Rectal smooth muscle tissue (tissue), 1 donor: ENCODE measurements at regions not wholly inside any gene's neighbourhood (a gene's known extent, or its start where the extent isn't known, plus 50 kb on each side); places are given as distances from the start of the nearest gene placed in this dataset.
"Not testable (repeated sequence)": the region's sequence is repeated elsewhere in the genome, so short reads cannot be mapped to it uniquely, and the experiment has no call there.

Source experiments
- H3K27ac ChIP-seq: one replicate; pipeline ENCODE4 v1.7.0; 2013; ENCODE audit warnings: low read depth, low read length, inconsistent platforms
- H3K27me3 ChIP-seq: one replicate; pipeline ENCODE4 v1.7.0; 2013; ENCODE audit warnings: low read length; ENCODE audit not compliant: control insufficient read depth, insufficient read depth
- H3K36me3 ChIP-seq: one replicate; pipeline ENCODE4 v1.7.0; 2013; ENCODE audit warnings: low read length; ENCODE audit not compliant: control insufficient read depth, insufficient read depth
- H3K4me1 ChIP-seq: one replicate; pipeline ENCODE4 v1.7.0; 2013; ENCODE audit warnings: low read length; ENCODE audit not compliant: control insufficient read depth, insufficient read depth
- H3K4me3 ChIP-seq: one replicate; pipeline ENCODE4 v1.7.0; 2013; ENCODE audit warnings: low read length
- H3K9ac ChIP-seq: one replicate; pipeline ENCODE4 v1.7.0; 2013; ENCODE audit warnings: low read length

- no peak overlapping the region for H3K27ac ChIP-seq
- H3K36me3 ChIP-seq, result no peaks in the 10 kb centered on the region
- no peak overlapping the region for H3K9ac ChIP-seq
- H3K4me1 ChIP-seq, result no peaks in the 10 kb centered on the region
- no peaks in the 10 kb centered on the region for H3K27me3 ChIP-seq
- no peak overlapping the region for H3K4me3 ChIP-seq
These were observed 354.2 kb upstream of the FAT1 start for GRCh38 chr4:187077744-187078401.

- Histone ChIP-seq H3K4me1 (no peaks in the 10 kb centered on the region), H3K36me3 (no peaks in the 10 kb centered on the region), H3K4me3 (no peak overlapping the region)
These were observed 361.0 kb upstream of the FAT1 start for GRCh38 chr4:187084701-187085100.

GRCh38 chr4:187085339-187085738 lies 361.7 kb upstream of the FAT1 start:
- Histone ChIP-seq H3K36me3 (no peaks in the 10 kb centered on the region), H3K27me3 (no peaks in the 10 kb centered on the region), H3K27ac (no peak overlapping the region), H3K4me1 (no peaks in the 10 kb centered on the region), H3K4me3 (no peak overlapping the region), H3K9ac (no peak overlapping the region)

More at GRCh38 chr4:187084701-187085100, 361.0 kb upstream of the FAT1 start:
- Histone ChIP-seq H3K27ac (no peak overlapping the region), H3K9ac (no peak overlapping the region), H3K27me3 (no peaks in the 10 kb centered on the region)

GRCh38 chr4:187086151-187086550 lies 362.5 kb upstream of the FAT1 start:
- H3K27me3 ChIP-seq, result no peaks in the 10 kb centered on the region
- no peak overlapping the region for H3K9ac ChIP-seq
- H3K4me3 ChIP-seq, result no peak overlapping the region
- H3K27ac ChIP-seq, result no peak overlapping the region
- no peaks in the 10 kb centered on the region for H3K36me3 ChIP-seq
- H3K4me1 ChIP-seq, result no peaks in the 10 kb centered on the region

- no peak overlapping the region for H3K9ac ChIP-seq
- H3K4me3 ChIP-seq, result no peak overlapping the region
- no peaks in the 10 kb centered on the region for H3K36me3 ChIP-seq
- no peak overlapping the region for H3K27ac ChIP-seq
- H3K27me3 ChIP-seq, result no peaks in the 10 kb centered on the region
- H3K4me1 ChIP-seq, result no peaks in the 10 kb centered on the region
These were observed 364.6 kb upstream of the FAT1 start for GRCh38 chr4:187088070-187088799.

GRCh38 chr4:187090401-187090800 lies 366.7 kb upstream of the FAT1 start:
- no peaks in the 10 kb centered on the region for H3K27me3 ChIP-seq
- H3K9ac ChIP-seq, result no peak overlapping the region

GRCh38 chr4:187090832-187091231 lies 367.2 kb upstream of the FAT1 start:
- not testable (repeated sequence) for H3K36me3 ChIP-seq, H3K27ac ChIP-seq, H3K4me1 ChIP-seq, H3K4me3 ChIP-seq, H3K9ac ChIP-seq, H3K27me3 ChIP-seq

More at GRCh38 chr4:187090401-187090800, 366.7 kb upstream of the FAT1 start:
- H3K4me1 ChIP-seq, result no peaks in the 10 kb centered on the region
- H3K36me3 ChIP-seq, result no peaks in the 10 kb centered on the region
- H3K27ac ChIP-seq, result no peak overlapping the region
- no peak overlapping the region for H3K4me3 ChIP-seq

GRCh38 chr4:187094144-187094543 lies 370.5 kb upstream of the FAT1 start:
- H3K4me3 ChIP-seq, result no peak overlapping the region
- no peaks in the 10 kb centered on the region for H3K4me1 ChIP-seq
- H3K27ac ChIP-seq, result no peak overlapping the region
- H3K36me3 ChIP-seq, result no peaks in the 10 kb centered on the region
- H3K9ac ChIP-seq, result no peak overlapping the region
- no peaks in the 10 kb centered on the region for H3K27me3 ChIP-seq

- no peaks in the 10 kb centered on the region for H3K4me1 ChIP-seq
- no peak overlapping the region for H3K9ac ChIP-seq
- no peaks in the 10 kb centered on the region for H3K27me3 ChIP-seq
- no peak overlapping the region for H3K4me3 ChIP-seq
- H3K27ac ChIP-seq, result no peak overlapping the region
- no peaks in the 10 kb centered on the region for H3K36me3 ChIP-seq
These were observed 374.8 kb upstream of the FAT1 start for GRCh38 chr4:187098429-187098828.

- Histone ChIP-seq H3K27me3 (no peaks in the 10 kb centered on the region), H3K27ac (no peak overlapping the region), H3K4me3 (no peak overlapping the region), H3K4me1 (no peaks in the 10 kb centered on the region), H3K36me3 (no peaks in the 10 kb centered on the region), H3K9ac (no peak overlapping the region)
These were observed 379.7 kb upstream of the FAT1 start for GRCh38 chr4:187103351-187103750.

GRCh38 chr4:187108845-187109244 lies 385.2 kb upstream of the FAT1 start:
- Histone ChIP-seq H3K4me3 (no peak overlapping the region), H3K4me1 (no peaks in the 10 kb centered on the region), H3K9ac (no peak overlapping the region), H3K36me3 (no peaks in the 10 kb centered on the region), H3K27ac (no peak overlapping the region), H3K27me3 (no peaks in the 10 kb centered on the region)

GRCh38 chr4:187109636-187110035 lies 386.0 kb upstream of the FAT1 start:
- Histone ChIP-seq H3K9ac (no peak overlapping the region), H3K36me3 (no peaks in the 10 kb centered on the region), H3K27ac (no peak overlapping the region), H3K4me3 (no peak overlapping the region), H3K27me3 (no peaks in the 10 kb centered on the region), H3K4me1 (no peaks in the 10 kb centered on the region)

GRCh38 chr4:187118166-187118565 lies 394.5 kb upstream of the FAT1 start:
- H3K27ac ChIP-seq, result no peak overlapping the region
- H3K27me3 ChIP-seq, result no peaks in the 10 kb centered on the region

More at GRCh38 chr4:187118166-187118565, 394.5 kb upstream of the FAT1 start:
- Histone ChIP-seq H3K4me3 (no peak overlapping the region), H3K36me3 (no peaks in the 10 kb centered on the region), H3K9ac (no peak overlapping the region), H3K4me1 (no peaks in the 10 kb centered on the region)
